ENCODE measurements at regions not wholly inside any gene's neighbourhood (a gene's known extent, or its start where the extent isn't known, plus 50 kb on each side); places are given as distances from the start of the nearest gene placed in this dataset.

DNA sequence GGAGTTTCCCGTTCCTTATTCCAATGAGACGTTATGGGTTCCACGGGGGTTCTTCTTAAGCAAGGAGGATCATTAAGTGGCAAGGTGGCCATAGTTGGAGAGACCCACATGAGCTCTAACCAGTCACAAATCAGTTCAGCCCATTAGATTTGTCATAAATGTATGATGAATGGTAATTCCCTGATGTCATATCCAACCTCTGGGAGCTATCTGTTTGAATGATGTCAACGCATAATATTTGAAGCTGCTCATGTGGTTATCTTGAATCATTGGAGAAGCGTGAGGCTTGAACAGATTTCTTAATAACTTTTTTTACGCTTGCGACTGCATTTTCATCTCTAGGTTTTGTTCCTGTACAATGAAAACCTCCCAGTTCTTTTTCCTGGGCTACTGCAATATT lies 270.4 kb upstream of the EEF2KMT start:
- DNase-seq (ENCODE audit: low read depth in 1 of 2, low spot score in 1 of 2), result no peak

DNA sequence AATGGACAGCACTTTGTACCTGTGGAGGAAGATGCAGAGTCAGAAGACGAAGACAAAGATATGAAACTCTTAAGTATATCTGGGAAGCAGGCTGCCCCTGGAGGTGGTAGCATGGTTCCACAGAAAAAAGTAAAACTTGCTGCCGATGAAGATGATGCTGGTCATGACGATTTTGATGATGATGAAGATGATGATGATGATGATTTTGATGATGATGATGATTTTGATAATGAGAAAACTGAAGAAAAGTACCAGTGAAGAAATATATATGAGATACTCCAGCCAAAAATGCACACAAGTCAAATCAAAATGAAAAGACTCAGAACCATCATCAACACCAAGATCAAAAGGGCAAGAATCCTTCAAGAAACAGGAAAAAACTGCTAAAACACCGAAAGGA lies 268.5 kb upstream of the EEF2KMT start:
- no peak for DNase-seq (ENCODE audit: low read depth in 1 of 2, low spot score in 1 of 2)

DNA sequence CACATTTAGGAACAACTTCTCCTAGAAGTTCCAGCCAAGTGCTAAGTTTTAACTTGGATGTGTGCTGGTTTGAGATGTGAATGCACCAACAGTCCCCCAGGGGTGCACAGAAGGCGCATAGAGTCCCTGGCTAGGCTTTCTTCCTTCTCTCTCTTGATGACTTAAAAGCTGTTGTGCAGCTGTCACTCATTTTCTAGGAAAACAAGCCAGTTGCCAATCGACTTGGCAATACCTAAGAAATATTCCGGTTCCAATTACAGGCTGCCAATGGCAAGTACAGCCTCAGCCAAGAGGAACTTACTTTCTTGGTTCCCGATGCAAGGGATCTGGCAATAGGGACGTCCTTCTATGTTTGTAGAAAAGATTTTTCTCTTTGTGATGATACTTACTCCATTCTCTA lies 266.6 kb upstream of the EEF2KMT start:
- no peak for DNase-seq (ENCODE audit: low read depth in 1 of 2, low spot score in 1 of 2)

DNA sequence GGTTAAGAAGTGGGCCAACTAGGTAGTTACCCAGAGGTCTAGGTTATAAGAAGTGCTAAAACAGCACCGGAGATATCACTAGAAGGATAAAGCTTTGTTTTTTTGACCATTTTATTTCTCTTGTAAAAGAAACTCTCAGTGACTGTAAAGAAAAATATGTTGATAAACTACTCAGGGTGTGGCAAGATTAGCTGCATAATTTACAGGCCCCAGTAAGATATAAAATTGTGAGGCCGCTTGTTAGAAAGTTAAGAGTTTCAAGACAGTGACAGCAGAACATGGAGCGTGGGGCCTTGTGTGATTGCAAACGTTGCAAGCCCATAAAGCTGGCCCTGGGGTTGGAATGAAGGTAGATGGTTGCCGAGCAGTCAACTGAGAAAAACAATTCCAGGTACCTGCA lies 263.7 kb upstream of the EEF2KMT start:
- no peak for DNase-seq (ENCODE audit: low read depth in 1 of 2, low spot score in 1 of 2)

DNA sequence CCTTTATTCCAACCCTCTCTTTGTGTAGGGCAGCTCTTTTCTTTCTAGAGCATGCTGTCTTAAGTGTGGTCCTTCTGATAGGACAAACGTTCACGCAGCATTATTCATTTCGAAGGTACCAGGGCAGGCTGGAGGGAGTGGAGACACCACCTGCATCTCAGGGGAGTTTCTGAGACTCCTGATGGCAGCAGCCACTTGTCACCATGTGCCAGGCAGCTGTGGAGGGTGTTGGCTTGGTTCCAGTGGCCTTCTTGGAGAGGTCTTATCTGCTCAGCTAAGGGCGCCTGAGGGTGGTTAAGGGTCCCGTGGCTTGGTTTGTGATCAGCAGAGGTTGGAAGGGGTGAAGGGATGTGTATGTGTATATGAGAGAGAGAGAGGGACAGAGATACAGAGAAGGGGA lies 257.1 kb upstream of the EEF2KMT start:
- DNase-seq (ENCODE audit: low read depth in 1 of 2, low spot score in 1 of 2), result no peak

DNA sequence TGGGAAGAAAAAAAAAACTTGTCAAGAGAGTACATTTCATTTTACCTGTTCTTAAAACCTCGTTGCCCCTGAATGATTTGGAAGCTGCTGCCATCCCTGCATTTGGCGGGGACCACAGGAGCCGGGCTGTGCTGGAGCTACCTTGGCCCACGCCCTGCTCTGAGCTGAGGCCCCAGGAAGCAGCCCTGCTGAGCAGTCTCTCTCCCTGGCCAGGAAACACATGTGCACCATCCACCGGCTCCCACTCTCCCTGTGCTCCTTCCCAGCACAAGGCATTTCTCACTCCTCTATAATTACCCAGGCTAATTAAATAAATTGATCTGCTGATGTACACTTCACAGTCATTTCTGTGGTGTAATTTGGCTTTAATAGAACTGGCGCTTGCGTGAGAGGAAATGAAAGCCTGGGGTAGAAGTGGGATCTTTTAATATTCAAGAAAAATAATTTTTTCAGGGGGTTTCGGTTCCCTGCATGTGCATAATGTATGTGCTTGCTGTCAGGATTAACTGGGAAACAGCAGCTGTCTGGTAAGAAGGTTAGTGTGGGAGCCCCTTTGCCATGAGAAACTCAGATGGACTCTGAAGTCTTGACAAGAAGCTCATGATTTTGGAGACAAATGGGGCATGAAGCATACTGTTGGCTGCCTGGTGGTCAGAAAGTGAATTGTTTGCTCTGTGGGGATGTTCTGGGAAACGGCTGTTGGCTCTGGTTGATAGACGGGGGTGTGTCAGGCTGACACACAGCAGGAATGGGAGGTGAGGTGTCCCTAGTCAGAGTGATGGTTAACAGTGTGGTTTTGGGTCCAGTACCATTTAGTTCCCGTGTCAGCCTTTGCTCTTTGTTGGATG lies 252.3 kb upstream of the EEF2KMT start:
- DNase-seq (ENCODE audit: low read depth in 1 of 2, low spot score in 1 of 2), result no peak

DNA sequence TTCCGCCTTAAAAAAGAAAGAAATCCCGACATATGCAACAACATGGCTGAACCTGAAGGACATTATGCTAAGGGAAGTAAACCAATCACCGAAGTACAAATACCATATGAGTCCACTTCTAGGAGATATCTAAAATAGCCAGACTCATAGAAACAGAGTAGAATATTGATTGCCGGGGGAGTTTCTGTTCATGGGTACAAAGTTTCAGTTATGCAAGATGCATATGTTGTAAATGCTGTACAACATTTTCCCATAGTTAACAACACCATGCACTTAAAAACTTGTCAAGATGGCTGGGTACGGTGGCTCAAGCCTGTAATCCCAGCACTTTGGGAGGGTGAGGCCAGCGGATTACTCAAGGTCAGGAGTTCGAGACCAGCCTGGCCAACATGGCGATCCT lies 251.5 kb upstream of the EEF2KMT start:
- DNase-seq (ENCODE audit: low read depth in 1 of 2, low spot score in 1 of 2), result no peak

DNA sequence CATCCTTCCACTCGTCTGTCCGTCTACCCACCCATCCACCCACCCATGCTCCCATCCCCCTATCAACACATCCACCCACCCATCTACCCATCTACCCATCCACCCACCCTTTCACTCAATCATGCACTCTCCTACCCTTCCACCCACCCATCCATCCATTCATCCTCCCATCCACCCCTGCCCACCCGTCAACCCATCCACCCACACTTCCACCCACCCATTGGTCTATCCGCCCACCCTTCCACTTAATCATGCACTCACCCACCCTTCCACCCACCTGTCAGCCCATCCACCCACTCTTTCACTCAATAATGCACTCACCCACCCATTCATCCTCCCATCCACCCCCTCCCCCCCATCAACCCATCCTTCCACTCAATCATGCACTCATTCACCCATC lies 250.0 kb upstream of the EEF2KMT start:
- no peak for DNase-seq (ENCODE audit: low read depth in 1 of 2, low spot score in 1 of 2)

DNA sequence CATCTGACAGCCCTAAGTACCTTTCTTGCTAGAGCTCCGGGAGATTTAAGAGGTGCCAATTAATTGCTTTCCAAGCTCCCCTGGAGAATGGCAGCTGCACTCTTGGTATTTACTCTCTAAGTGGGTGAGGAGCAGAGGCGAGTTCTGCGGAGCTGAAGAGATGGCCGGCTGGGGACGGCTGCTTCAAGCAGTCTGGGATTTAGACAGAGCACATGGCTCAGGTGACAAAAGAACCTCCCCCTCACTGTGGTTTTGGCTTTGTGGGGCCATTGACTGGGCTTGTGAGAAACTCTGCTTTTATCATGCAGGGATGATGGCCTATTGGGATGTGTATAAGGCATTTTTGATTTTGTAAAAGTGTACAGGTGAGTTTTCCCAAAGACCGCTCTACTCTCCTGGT lies 239.3 kb upstream of the EEF2KMT start:
- no peak for DNase-seq (ENCODE audit: low read depth in 1 of 2, low spot score in 1 of 2)

DNA sequence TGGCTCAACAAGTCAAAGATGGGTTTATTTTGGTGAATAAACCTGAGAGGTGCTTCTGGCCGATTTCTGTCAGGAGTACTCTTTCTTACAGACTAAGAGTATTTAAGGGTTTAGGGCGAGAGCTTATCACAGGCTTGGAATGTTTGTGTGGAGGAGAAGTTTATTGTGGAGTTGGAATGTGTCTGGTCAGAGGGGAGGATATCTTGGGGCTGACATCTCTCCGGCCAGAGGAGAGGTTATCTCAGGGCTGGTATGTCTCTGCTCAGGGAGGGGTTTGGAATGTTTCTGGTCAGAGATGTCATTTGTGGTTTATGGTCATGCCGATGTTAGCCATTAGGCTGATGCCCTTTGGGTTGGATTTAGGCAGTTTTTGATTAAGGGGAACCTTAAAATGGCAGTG lies 236.4 kb upstream of the EEF2KMT start:
- no peak for DNase-seq (ENCODE audit: low read depth in 1 of 2, low spot score in 1 of 2)

DNA sequence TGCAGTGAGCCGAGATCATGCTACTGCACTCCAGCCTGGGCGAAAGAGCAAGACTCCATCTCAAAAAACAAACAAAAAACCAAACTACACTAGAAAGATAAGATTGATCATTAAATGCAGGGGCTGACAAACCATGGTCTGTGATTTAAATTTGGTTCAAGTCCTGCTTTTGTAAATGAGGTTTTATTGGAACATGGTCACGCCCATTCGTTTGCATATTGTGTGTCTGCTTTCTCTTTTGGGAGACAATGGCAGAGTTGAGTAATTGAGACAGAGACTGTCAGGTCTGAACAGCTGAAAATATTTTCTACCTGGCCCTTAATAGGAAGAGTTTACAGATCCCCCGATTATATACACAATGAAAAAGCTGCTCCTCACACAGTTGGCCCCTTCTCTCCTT lies 235.5 kb upstream of the EEF2KMT start:
- no peak for DNase-seq (ENCODE audit: low read depth in 1 of 2, low spot score in 1 of 2)

DNA sequence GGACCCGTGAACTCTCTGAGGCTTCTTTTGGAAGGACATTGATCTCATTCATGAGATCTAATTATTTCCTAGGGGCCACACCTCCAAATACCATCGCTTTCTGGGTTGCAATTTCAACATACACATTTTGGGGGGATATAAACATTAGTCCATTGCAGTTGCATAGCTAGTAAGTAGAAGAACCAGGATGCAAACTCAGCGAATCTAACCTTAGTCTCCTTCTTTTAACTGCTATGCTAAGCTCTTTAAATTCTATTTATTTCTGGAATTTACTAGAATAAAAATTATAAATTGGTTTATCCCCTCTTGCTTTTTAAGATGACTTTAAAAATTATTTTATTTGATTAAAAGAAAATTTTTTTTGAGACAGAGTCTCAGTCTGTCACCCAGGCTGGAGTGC lies 232.5 kb upstream of the EEF2KMT start:
- DNase-seq (ENCODE audit: low read depth in 1 of 2, low spot score in 1 of 2), result no peak

DNA sequence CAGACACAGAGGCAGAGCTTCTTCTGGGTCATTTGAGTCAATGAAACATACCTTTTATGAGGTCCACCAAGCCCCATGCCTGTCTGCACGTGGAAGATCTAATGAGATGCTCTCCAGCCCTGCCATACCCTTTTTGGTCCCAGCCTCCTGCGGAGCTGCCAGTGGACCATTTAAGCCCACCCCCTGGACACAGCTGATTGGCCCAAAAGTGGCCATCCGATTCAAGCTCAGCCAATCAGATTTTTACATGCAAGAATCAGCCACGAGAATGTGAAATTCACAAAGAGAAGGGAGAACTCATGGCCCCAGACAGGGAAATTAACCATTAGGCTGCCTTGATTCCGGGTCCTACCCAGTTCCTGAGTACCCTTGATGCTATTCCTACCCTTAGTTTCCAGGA lies 231.0 kb upstream of the EEF2KMT start:
- DNase-seq (ENCODE audit: low read depth in 1 of 2, low spot score in 1 of 2), result no peak

DNA sequence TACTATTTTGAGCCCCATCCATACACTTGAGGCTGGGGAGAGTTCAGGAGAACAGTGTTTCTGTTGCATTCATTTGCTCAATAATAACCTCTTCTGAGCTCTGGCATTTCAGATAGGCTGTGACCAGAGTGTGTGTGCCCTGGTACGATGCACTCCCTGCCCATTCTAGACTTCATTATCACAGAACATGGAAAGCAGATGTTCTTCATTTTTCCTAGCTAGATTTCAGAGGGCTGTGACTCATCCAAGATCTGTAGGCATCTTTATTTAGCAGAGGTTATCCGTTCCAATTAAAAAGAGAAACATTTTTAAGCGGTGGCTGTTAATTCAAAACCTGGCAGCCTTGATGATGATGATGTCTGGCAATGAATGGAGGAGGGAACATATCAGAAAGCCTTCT lies 228.8 kb upstream of the EEF2KMT start:
- no peak for DNase-seq (ENCODE audit: low read depth in 1 of 2, low spot score in 1 of 2)

DNA sequence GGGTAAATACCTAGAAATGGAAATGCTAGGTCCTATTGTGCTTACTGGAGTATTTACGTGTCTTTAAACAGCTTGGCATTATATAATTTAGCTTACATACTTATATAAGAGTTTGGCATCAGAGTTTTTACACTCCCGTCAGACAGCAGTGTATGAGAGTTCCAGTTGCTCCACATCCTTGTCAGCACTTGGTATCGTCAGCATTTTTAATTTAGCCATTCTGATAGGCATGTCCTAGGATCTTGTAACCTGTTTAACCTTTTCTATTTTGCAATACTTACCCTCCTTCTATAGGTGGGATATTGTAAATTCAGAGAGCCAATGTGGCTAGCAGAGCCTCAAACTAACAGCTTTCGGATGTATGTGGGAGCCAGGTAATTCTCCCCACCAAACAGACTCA lies 228.3 kb upstream of the EEF2KMT start:
- DNase-seq (ENCODE audit: low read depth in 1 of 2, low spot score in 1 of 2), result no peak

DNA sequence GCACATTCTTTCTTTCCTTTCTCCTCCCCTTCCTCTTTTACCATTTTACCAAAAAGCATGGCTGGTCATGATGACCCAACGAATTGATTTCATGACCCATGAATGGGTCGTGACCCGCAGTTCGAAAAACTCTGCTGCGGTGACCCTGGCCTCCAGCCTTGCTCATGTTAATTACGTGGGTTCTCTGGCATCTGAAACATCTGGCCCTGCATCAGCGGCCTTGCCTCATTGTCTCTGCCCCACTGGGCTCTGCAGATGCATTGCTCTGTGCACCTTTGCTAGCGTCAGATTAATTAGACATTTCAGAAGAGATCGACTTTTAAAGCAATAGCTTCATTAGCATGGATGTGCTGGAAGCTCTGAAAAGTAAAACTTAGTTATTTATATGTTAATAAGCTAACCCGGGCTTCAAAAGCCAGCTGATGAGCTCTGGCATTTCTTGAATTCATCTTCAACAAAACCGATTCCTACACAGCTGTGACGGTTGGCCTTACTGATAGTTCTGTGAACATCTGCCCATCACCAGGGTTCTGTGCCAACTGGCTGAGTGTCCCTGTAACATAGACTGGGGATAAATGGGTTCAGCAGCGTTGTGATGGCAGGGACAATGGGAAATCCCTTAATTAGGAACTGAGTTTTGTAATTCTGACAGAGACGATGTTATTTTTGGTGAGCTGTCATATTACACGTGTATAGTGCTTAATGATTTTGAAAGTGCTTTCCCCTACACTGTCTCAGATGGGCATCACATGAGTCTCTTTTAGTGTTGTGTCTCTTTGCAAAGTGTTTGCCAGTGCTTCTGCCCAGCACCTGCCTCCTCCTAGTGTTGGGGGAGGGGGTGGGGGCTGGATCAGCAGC lies 225.9 kb upstream of the EEF2KMT start:
- DNase-seq (ENCODE audit: low read depth in 1 of 2, low spot score in 1 of 2), result no peak

DNA sequence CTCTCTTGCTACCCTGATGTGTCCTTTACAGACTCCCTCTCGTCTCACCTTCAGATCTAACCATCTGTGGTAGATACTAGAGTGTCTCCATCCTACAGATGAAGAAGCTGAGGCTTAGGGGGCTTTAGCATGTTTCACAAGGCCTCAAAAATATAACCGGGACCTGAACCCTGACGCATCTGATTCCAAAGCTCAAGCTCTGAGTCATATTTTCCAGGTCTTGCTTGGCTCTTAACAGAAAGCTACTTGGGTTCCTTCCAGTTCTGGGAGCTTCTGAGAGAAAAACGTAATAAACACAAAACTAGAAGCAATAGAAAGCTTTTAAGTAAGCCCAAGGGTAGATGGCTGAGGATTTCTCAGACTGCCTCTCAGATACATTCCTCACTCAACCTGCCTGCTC lies 224.3 kb upstream of the EEF2KMT start:
- no peak for DNase-seq (ENCODE audit: low read depth in 1 of 2, low spot score in 1 of 2)

DNA sequence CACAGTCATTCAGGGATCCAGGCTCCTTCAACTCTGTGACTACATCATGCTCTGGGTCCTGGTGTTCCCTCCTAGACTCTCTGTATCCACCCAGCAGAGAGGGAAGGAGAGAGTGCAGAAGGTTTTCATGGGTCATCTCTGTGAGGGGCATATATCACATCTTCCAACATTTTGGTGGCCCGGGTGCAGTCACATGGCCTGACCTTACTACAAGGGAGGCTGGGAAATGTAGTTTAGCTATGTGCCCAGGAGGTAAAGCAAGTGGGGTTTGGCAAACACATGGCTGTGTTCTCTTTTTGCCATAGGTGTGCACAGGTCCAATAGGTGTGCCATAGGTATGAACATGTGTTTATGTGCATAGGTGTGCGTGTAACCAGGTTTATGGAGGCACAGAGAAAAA lies 222.2 kb upstream of the EEF2KMT start:
- DNase-seq (ENCODE audit: low read depth in 1 of 2, low spot score in 1 of 2), result no peak

DNA sequence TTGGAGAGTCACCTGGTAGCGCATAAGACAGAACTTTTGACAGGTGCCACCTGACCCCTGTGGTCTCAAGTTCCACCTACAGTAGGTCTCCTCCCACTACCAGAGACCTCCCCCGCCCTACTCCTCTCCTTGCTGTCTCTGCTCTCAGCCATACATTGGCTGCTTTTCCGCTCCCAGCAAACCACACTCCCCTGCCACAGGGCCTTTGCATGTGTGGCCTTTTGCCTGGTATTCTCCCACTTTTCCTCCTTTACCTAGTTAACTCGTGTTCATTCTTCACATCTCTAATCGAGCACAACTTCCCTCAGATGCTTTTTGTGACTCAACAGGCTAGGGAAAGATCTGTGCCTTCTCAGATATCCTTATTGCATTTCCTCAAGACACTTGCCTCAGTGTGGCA lies 218.3 kb upstream of the EEF2KMT start:
- DNase-seq (ENCODE audit: low read depth in 1 of 2, low spot score in 1 of 2), result no peak

DNA sequence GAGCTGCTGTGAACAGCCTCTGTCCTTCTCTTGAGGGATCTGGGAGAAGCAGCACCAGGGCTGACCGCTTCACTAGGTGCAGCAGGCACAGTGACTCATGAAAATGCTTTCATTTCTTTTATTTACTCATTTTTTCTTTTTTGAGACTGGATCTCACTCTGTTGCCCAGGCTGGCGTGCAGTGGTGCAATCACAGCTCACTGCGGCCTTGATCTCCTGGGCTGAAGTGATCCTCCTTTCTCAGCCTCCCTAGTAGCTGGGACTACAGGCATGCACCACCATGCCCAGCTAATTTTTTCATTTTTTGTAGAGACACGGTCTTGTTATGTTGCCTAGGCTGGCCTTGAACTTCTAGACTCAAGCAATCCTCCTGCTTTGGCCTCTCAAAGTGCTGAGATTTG lies 216.8 kb upstream of the EEF2KMT start:
- DNase-seq (ENCODE audit: low read depth in 1 of 2, low spot score in 1 of 2), result no peak

DNA sequence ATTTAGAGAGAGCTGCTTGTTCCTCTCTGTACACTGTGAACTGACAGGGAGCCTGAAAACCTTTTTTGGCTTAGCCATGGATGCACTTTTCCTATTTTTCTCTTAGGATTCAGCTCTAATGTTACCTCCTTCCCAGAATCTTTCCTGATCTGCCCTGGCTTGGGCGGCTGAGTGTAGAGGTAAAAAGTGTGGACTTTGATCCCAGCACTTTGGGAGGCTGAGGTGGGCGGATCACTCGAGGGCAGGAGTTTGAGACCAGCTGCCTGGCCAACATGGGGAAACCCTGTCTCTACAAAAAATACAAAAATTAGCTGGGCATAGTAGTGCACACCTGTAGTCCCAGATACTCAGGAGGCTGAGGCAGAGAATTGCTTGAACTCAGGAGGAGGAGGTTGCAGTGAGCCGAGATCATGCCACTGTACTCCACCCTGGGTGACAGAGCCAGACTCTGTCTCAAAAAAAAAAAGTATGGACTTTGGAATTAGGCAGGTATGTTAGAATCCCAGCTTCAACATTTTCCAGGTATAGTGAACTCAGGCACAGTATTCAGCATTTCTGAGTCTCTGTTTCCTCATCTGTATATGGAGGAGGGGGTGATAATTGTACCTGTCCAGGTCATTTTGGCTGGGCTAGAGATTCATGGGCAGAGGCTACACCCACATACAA lies 212.5 kb upstream of the EEF2KMT start:
- DNase-seq (ENCODE audit: low read depth in 1 of 2, low spot score in 1 of 2), result no peak

DNA sequence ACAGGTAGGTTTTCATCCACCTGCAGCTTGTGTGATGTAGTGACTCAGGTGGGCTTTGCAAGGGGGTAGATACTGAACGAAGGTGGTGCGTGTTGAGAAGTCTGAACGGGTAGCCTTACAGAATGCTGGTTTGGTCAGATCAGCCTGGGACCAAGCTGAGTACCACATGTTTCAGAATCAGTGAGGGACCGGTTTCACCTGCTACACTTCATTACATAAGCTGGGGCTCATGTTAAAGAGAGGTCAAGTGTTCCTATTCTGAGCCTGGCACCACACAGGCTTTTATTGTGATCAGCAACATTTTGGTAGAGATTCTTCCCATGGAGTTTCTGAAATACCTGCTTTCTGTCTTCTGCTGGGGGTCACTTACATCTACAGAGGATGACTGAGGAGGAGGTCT lies 207.4 kb upstream of the EEF2KMT start:
- DNase-seq (ENCODE audit: low read depth in 1 of 2, low spot score in 1 of 2), result no peak
